ENCODE measurements at regions not wholly inside any gene's neighbourhood (a gene's known extent, or its start where the extent isn't known, plus 50 kb on each side); places are given as distances from the start of the nearest gene placed in this dataset.

DNA sequence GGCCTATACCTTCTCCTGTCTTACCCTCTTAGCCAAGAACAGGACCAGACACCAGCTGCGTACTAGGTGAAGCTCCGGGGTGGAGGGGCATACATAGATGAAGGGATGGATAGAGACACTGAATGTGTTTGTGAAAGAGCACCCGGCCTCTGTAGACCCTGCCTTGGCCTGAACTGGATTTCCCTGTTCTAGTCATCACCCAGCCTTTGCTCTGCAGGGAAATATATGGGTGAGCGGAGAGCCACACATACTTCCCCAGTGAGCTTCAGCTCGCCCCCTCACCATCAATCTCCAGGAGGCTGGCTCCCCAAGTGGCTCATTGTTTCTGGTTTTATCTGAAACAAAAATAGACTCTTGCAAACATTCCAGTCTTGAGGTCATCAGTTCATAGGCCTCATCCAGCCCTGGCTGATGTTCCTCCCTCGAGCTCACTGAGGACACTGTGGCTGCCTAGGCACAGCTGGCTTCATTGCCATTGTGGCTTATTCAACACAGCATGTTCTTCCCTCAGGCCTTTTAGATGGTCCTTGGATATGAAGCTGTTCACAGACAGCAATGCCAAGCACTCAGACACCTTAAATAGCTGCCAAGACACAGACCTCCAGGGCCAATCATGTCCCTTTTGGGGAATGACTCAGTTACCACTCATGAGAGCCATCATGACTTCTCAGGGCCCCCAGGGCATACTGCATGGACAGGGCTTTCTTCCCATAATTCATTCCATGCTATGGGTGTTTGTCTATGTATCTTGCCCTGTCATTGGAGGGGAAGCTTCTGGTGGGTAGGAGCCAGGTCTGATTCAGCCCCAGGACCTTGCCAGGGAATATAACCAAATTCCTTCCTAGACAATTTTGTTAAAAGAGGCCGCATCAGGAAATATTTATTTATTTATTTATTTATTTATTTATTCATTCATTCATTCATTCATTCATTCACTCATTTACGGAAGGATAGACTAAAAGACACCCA, 82.4 kb downstream of the TTC32 start:
- Mint-ChIP-seq H3K4me1 (no peaks in the 10 kb centered on the region), H3K9me3 (no peaks in the 10 kb centered on the region), H3K27me3 (peaks cover 16% of the 10 kb centered on the region), H3K27ac (no peak overlapping the region), H3K36me3 (no peaks in the 10 kb centered on the region), H3K4me3 (no peak overlapping the region)
- DNase-seq (no peak), ATAC-seq (ENCODE audit: low read depth) (no peak)
- POLR2A ChIA-PET = no interaction called here

DNA sequence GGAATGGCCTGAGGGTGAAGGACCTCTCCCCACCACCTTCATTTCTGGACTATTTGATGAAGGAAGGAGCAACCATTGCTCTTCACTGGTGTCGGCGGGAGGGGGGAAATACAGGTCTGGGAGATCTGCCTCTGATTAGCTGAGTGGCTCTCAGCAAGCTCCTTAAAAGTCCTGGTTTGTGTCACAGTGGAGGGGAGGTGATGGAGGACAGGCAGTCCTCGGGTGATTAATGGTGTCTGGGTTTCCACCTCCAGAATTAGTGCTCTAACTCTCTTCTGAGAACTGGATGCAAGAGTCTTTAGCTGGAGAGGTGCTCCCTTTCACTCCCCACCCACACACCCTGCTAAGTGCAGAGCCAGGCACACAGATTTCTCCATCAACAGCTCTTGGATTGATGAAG, 83.2 kb downstream of the TTC32 start:
- DNase-seq (no peak), ATAC-seq (ENCODE audit: low read depth) (no peak)
- H3K4me3 Mint-ChIP-seq = no peak overlapping the region
- H3K9me3 Mint-ChIP-seq = no peaks in the 10 kb centered on the region
- H3K27ac Mint-ChIP-seq = no peak overlapping the region
- H3K27me3 Mint-ChIP-seq = peaks cover 18% of the 10 kb centered on the region
- no peaks in the 10 kb centered on the region for H3K36me3 Mint-ChIP-seq
- no peaks in the 10 kb centered on the region for H3K4me1 Mint-ChIP-seq
- POLR2A ChIA-PET = no interaction called here

DNA sequence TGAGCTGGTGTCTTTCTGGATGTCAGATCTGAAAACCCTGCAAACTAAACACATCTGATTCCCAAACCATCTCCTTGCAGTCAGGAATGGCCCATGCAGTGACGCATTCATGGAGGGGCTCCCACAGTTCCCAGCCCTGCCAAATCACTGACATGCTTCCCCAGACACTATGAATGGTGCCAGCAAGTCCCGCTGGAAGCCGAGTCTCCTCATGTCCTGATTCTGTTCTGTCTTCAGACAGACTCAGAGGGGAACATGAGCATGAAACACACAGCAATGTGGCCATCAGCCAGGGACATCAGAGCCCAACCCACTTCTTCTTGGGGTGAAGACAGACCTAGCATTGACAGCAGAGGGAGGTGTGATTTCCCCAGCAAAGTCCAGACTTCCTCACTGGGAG, 83.7 kb downstream of the TTC32 start:
- DNase-seq (no peak), ATAC-seq (ENCODE audit: low read depth) (no peak)
- no peak overlapping the region for H3K4me3 Mint-ChIP-seq
- peaks cover 18% of the 10 kb centered on the region for H3K27me3 Mint-ChIP-seq
- POLR2A ChIA-PET = no interaction called here
- H3K36me3 Mint-ChIP-seq = no peaks in the 10 kb centered on the region
- H3K9me3 Mint-ChIP-seq = no peaks in the 10 kb centered on the region
- H3K27ac Mint-ChIP-seq = no peak overlapping the region
- H3K4me1 Mint-ChIP-seq = no peaks in the 10 kb centered on the region

DNA sequence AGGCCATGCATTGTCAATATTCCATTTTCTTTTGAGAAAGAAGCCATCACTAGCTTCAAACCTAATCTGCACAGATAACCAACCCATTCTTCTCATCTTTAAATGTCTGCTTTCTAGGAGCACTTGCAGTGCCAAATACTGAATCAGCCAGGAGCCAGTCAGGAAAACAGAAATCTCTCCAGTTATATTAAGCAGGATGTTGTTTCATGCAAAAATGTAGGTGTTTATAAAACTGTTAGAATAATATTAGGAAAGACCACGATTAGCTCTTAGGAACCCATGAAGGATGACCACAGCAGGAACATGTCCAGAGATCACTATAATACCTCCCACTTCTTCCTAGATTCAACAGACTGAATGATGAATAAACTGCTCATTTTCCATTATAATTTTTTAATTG, 86.0 kb downstream of the TTC32 start:
- peaks cover 9% of the 10 kb centered on the region for H3K27me3 Mint-ChIP-seq
- no peak for DNase-seq
- no peaks in the 10 kb centered on the region for H3K4me1 Mint-ChIP-seq
- H3K27ac Mint-ChIP-seq = no peak overlapping the region
- no peak for ATAC-seq (ENCODE audit: low read depth)
- H3K9me3 Mint-ChIP-seq = no peaks in the 10 kb centered on the region
- no peak overlapping the region for H3K4me3 Mint-ChIP-seq
- H3K36me3 Mint-ChIP-seq = no peaks in the 10 kb centered on the region
- POLR2A ChIA-PET = no interaction called here

DNA sequence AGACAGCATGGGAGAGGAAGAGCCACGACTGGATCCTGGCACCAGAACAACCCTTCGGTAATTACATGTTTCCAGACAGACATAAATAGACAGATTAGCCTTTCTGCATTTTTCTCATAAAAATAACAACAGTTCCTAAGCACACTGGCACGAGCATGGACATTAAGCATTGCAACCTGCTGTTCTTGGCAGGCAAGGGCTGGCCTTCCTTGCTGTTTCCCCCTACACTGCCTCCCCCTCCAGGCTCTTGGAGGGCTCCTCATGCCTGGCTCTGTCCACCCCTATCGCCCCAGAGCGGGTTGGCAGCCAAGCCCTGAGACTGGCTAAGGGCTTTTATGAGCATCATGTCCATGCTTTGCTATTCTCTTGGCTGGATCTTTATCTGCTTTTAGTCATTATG, 89.6 kb downstream of the TTC32 start:
- H3K4me1 Mint-ChIP-seq = no peaks in the 10 kb centered on the region
- no peak overlapping the region for H3K27ac Mint-ChIP-seq
- peaks cover 9% of the 10 kb centered on the region for H3K27me3 Mint-ChIP-seq
- POLR2A ChIA-PET = no interaction called here
- no peak for ATAC-seq (ENCODE audit: low read depth)
- H3K9me3 Mint-ChIP-seq = no peaks in the 10 kb centered on the region
- no peak for DNase-seq
- H3K36me3 Mint-ChIP-seq = no peaks in the 10 kb centered on the region
- no peak overlapping the region for H3K4me3 Mint-ChIP-seq

DNA sequence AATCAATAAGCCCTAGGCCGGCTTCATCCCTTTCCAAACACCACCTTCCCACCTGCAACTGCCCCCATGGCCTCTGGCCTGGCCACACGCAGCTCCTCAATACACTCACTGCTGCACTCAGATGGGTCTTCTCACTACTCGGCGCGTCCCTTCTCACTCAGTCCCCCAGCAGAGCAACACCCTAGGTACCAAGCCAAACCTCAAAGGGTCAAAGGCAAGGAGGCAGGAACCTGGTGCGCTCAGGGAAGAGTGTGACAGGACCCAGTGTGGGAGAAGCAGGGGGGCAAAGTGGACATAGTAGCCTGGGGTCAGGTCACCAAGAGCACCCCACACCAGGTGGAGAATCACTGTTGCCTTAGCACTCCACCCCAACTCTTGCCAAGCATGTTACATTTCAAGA, 90.6 kb downstream of the TTC32 start:
- Mint-ChIP-seq H3K36me3 (no peaks in the 10 kb centered on the region), H3K27me3 (peaks cover 9% of the 10 kb centered on the region), H3K4me3 (no peak overlapping the region), H3K4me1 (no peaks in the 10 kb centered on the region), H3K9me3 (no peaks in the 10 kb centered on the region), H3K27ac (no peak overlapping the region)
- POLR2A ChIA-PET = no interaction called here
- ATAC-seq (ENCODE audit: low read depth) (no peak), DNase-seq (no peak)

DNA sequence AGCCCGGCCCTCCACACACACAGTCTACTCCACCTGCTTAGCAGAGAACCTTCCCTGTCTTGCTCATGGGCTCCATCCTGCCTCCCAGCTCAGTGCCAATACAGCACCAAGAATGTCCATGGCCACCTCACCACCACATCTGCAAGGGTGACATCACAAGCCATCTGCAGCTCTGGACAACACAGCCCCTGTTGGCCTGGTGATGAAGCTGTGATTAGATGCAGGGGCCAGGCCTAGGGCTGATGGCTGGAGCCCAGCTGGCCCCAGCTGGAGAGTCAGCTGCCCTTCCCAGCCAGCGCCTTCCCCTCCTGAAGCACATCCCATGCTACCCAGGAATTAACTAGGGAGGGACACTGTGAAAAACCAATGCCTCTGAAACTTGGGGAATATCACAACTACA, 91.1 kb downstream of the TTC32 start:
- no peak overlapping the region for H3K27ac Mint-ChIP-seq
- ATAC-seq (ENCODE audit: low read depth) = no peak
- POLR2A ChIA-PET = no interaction called here

DNA sequence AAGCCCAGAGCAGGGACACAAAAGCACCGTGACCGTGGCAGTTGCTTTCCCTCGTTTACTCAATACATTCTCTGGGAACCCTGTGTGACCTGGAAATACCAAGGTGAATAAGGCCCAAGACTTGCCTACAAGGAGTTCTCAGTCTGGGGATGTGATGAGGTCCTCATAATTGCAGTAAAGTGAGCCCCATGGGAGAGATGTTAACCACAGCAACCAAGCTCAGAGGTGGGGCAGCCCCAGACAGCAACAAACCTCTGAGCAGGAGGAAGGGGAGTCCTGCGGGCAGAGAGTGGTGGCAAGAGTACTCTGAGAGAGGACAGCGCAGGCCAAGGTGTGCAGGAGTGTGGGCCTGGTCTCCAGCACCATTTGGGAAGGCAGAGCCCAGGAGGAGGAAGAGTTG, 91.6 kb downstream of the TTC32 start:
- peaks cover 9% of the 10 kb centered on the region for H3K27me3 Mint-ChIP-seq
- no peaks in the 10 kb centered on the region for H3K9me3 Mint-ChIP-seq
- no peaks in the 10 kb centered on the region for H3K4me1 Mint-ChIP-seq
- no peak overlapping the region for H3K27ac Mint-ChIP-seq
- H3K36me3 Mint-ChIP-seq = no peaks in the 10 kb centered on the region
- no peak for ATAC-seq (ENCODE audit: low read depth)
- no peak for DNase-seq
- POLR2A ChIA-PET = no interaction called here
- H3K4me3 Mint-ChIP-seq = no peak overlapping the region

More for the DNA sequence above, 91.1 kb downstream of the TTC32 start:
- H3K27me3 Mint-ChIP-seq = peaks cover 9% of the 10 kb centered on the region
- H3K4me1 Mint-ChIP-seq = no peaks in the 10 kb centered on the region
- no peak overlapping the region for H3K4me3 Mint-ChIP-seq
- no peaks in the 10 kb centered on the region for H3K9me3 Mint-ChIP-seq
- H3K36me3 Mint-ChIP-seq = no peaks in the 10 kb centered on the region
- DNase-seq = no peak

DNA sequence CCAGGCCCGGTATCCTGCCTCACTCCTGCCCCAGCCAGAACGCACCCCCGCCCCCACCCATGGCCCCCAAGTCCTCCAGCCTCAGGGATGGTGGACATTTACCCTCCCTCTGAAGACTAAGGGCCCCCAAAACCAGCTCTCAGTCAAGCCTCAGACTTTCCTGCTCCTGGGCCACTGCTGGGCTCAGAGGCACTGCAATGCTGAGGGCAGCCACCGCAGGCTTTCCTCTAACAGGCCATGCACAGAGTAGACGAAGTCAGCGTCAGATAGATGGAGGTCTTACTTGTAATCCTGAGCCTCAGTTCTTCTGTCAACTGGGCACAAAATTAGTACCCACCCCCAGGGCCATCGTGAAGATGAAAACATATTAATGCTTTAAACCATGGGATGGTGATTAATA, 92.6 kb downstream of the TTC32 start:
- peaks cover 5% of the 10 kb centered on the region for H3K27me3 Mint-ChIP-seq
- no peak overlapping the region for H3K27ac Mint-ChIP-seq
- no peak overlapping the region for H3K4me3 Mint-ChIP-seq
- H3K9me3 Mint-ChIP-seq = no peaks in the 10 kb centered on the region
- no peak for ATAC-seq (ENCODE audit: low read depth)
- POLR2A ChIA-PET = no interaction called here
- DNase-seq = no peak
- no peaks in the 10 kb centered on the region for H3K36me3 Mint-ChIP-seq
- no peaks in the 10 kb centered on the region for H3K4me1 Mint-ChIP-seq

DNA sequence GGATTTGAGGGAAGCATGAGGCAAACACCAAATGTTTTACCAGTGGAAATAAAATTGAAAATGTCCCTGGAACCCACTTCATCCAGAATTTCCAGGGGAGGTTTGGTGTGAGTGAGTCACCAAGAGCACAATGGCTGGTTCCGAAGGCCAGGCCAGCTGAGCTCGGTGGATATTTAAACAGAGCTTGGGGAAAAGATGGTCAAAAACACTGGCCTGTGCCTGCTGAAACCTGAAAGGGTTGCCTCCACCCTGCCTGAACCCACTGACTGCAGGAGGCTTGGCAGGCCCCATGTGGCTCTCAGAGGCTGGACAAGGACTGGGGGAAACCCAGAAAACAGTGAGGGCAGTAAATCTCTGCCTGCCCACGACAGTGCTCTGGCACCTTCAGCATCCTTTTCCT, 93.9 kb downstream of the TTC32 start:
- peaks cover 2% of the 10 kb centered on the region for H3K27me3 Mint-ChIP-seq
- DNase-seq = no peak
- no peaks in the 10 kb centered on the region for H3K36me3 Mint-ChIP-seq
- no peak for ATAC-seq (ENCODE audit: low read depth)
- POLR2A ChIA-PET = no interaction called here
- H3K27ac Mint-ChIP-seq = no peak overlapping the region
- no peak overlapping the region for H3K4me3 Mint-ChIP-seq
- peaks cover 2% of the 10 kb centered on the region for H3K9me3 Mint-ChIP-seq
- H3K4me1 Mint-ChIP-seq = no peaks in the 10 kb centered on the region

DNA sequence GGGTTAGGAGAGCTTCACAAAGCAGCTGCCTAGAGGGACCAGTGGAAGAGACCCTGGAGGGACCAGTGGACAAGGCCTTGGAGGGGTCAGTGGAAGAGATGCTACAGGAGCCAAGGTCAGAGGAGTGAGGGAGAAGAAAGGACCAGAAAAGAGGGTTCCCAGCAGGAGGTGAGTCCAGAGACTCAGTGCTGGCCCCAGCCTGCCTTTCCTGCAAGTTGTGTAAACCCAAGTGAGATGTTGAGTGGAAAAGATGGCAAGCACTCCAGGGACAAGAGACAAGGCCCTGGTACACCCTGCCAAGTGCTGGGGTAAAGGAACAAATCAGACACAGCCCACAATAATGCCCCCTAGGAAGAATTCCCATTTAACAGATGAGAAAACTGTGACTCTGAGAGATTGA, 94.4 kb downstream of the TTC32 start:
- no peak overlapping the region for H3K27ac Mint-ChIP-seq
- POLR2A ChIA-PET = no interaction called here
- no peaks in the 10 kb centered on the region for H3K36me3 Mint-ChIP-seq
- no peaks in the 10 kb centered on the region for H3K4me1 Mint-ChIP-seq
- ATAC-seq (ENCODE audit: low read depth) (no peak), DNase-seq (no peak)
- peaks cover 2% of the 10 kb centered on the region for H3K9me3 Mint-ChIP-seq
- H3K4me3 Mint-ChIP-seq = no peak overlapping the region
- peaks cover 2% of the 10 kb centered on the region for H3K27me3 Mint-ChIP-seq

DNA sequence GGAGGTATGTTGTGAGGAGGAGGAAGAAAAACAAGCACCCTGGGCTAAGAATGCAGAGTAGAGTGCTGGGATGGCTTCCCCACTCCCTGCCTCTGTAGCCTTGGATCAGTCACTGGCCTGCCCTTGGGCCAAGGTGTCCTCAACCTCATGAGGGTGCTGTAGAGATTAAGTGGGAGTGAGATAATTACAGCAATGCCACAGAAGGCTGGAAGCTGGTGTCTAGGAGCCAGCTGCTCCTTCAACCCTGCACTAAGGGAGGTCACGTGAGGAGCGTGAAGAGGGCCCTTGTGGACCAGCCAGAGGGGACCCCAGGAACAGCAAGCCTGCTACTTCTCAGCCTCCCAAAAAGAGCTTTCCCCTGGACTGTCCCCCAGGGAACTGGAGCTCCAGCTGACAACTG, 95.2 kb downstream of the TTC32 start:
- Mint-ChIP-seq H3K4me3 (no peak overlapping the region), H3K27me3 (peaks cover 2% of the 10 kb centered on the region), H3K36me3 (no peaks in the 10 kb centered on the region), H3K4me1 (no peaks in the 10 kb centered on the region), H3K27ac (no peak overlapping the region), H3K9me3 (peaks cover 2% of the 10 kb centered on the region)
- ATAC-seq (ENCODE audit: low read depth) (no peak), DNase-seq (no peak)
- POLR2A ChIA-PET = no interaction called here

DNA sequence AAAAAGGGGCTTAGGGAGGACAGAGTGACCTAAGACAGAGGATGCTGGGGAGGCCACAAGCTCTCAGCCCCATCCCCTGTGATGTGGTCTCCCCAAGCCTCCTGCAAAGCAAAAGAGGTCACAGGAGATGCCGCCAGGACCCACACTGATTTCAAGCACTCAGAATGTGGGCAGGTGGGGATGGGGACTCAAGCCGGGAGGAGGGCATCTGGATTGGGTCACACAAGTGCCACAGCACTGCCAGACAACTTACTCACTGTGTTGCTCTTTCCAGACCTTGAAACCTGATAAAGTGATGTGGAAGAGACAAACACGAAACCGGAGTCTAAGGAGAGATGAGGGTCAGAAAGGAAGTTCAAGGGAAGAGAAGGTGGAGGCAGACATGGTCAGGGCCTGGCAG, 95.7 kb downstream of the TTC32 start:
- POLR2A ChIA-PET = no interaction called here
- Mint-ChIP-seq H3K27ac (no peak overlapping the region), H3K4me3 (no peak overlapping the region), H3K4me1 (no peaks in the 10 kb centered on the region), H3K27me3 (peaks cover 2% of the 10 kb centered on the region), H3K9me3 (peaks cover 2% of the 10 kb centered on the region), H3K36me3 (no peaks in the 10 kb centered on the region)
- ATAC-seq (ENCODE audit: low read depth) = no peak
- no peak for DNase-seq

DNA sequence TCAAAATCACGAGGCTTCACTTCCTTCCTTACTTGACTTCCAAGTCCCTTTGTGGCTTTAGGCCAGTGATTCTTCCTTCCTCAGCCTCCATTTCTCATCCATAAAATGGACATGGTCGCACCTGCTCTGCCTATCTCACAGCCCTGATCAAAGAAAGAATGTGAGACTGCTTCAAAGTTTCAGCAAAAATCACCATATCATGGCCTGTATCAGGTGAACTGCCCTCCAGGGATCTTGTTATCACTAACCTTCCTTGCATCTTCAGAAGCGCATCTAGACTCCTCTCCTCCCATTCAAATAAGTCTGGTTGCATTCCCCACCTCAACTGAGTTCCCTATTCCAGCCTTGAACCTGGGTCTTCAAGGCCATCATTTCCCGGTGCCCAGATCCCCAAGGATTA, 96.5 kb downstream of the TTC32 start:
- no peak overlapping the region for H3K4me3 Mint-ChIP-seq
- no peak overlapping the region for H3K27ac Mint-ChIP-seq
- no peaks in the 10 kb centered on the region for H3K4me1 Mint-ChIP-seq
- peaks cover 2% of the 10 kb centered on the region for H3K27me3 Mint-ChIP-seq
- POLR2A ChIA-PET = no interaction called here
- peaks cover 2% of the 10 kb centered on the region for H3K9me3 Mint-ChIP-seq
- DNase-seq = no peak
- no peaks in the 10 kb centered on the region for H3K36me3 Mint-ChIP-seq
- no peak for ATAC-seq (ENCODE audit: low read depth)
